Trophoblast cell (in vitro differentiated cells and primary cell): ENCODE measurements at regions not wholly inside any gene's neighbourhood (a gene's known extent, or its start where the extent isn't known, plus 50 kb on each side); places are given as distances from the start of the nearest gene placed in this dataset.

ENCODE experiments used
- DNase-seq, 2 donors: peaks; one replicate each; pipeline ENCODE4 v3.0.0-alpha.2; 2016
- H2AFZ ChIP-seq: 2 replicates; pipeline ENCODE4 v1.6.1; 2013; ENCODE audit warnings: low read length, moderate library complexity, mild to moderate bottlenecking; ENCODE audit not compliant: insufficient read depth, poor library complexity
- H2AK5ac ChIP-seq: 2 replicates; pipeline ENCODE4 v1.6.1; 2013; ENCODE audit warnings: mild to moderate bottlenecking, low read length
- H2BK120ac ChIP-seq: 2 replicates; pipeline ENCODE4 v1.6.1; 2013; ENCODE audit warnings: low read length, mild to moderate bottlenecking, moderate library complexity; ENCODE audit not compliant: insufficient read depth, poor library complexity
- H2BK12ac ChIP-seq: 2 replicates; pipeline ENCODE4 v1.6.1; 2013; ENCODE audit warnings: mild to moderate bottlenecking, low read length, moderate library complexity
- H2BK5ac ChIP-seq: 2 replicates; pipeline ENCODE4 v1.6.1; 2013; ENCODE audit warnings: low read length, low read depth, moderate library complexity, mild to moderate bottlenecking; ENCODE audit not compliant: poor library complexity
- H3K14ac ChIP-seq: 2 replicates; pipeline ENCODE4 v1.6.1; 2013; ENCODE audit warnings: mild to moderate bottlenecking, low read length
- H3K18ac ChIP-seq: 2 replicates; pipeline ENCODE4 v1.6.1; 2013; ENCODE audit warnings: mild to moderate bottlenecking, low read length
- H3K23ac ChIP-seq: 2 replicates; pipeline ENCODE4 v1.6.1; 2013; ENCODE audit warnings: low read length
- H3K27ac ChIP-seq: 2 replicates; pipeline ENCODE4 v1.5.1; 2013; ENCODE audit warnings: low read depth, mild to moderate bottlenecking, inconsistent platforms, low read length, moderate library complexity
- H3K27me3 ChIP-seq: 2 replicates; pipeline ENCODE4 v1.6.1; 2013; ENCODE audit warnings: inconsistent platforms, mild to moderate bottlenecking, low read length, moderate library complexity; ENCODE audit not compliant: insufficient read depth
- H3K36me3 ChIP-seq, 2 experiments: 1 replicate in 1 of 2; 2 replicates in 1 of 2; pipeline ENCODE4 v1.6.1; 2013; ENCODE audit warnings: low read length in 2 of 2, mild to moderate bottlenecking in 2 of 2, moderate library complexity in 1 of 2; ENCODE audit not compliant: insufficient read depth in 2 of 2, control insufficient read depth in 1 of 2
- H3K4ac ChIP-seq: 2 replicates; pipeline ENCODE4 v1.6.1; 2013; ENCODE audit warnings: low read depth, mild to moderate bottlenecking, low read length, moderate library complexity
- H3K4me1 ChIP-seq, 2 experiments: 1 replicate in 1 of 2; 2 replicates in 1 of 2; pipeline ENCODE4 v1.6.1; 2013; ENCODE audit warnings: low read length in 2 of 2, mild to moderate bottlenecking in 2 of 2, moderate library complexity in 1 of 2; ENCODE audit not compliant: insufficient read depth in 2 of 2, control insufficient read depth in 1 of 2
- H3K4me2 ChIP-seq: 2 replicates; pipeline ENCODE4 v1.6.1; 2013; ENCODE audit warnings: inconsistent platforms, mild to moderate bottlenecking, low read length, moderate library complexity
- H3K4me3 ChIP-seq: 2 replicates; pipeline ENCODE4 v1.5.1; 2013; ENCODE audit warnings: mild to moderate bottlenecking, low read depth, low read length, inconsistent platforms
- H3K79me1 ChIP-seq: one replicate; pipeline ENCODE4 v1.6.1; 2013; ENCODE audit warnings: low read length
- H3K79me2 ChIP-seq: 2 replicates; pipeline ENCODE4 v1.6.1; 2013; ENCODE audit warnings: low read length, mild to moderate bottlenecking; ENCODE audit not compliant: control insufficient read depth, insufficient read depth, poor library complexity
- H3K9ac ChIP-seq: 2 replicates; pipeline ENCODE4 v1.6.1; 2013; ENCODE audit warnings: mild to moderate bottlenecking, low read length
- H3K9me3 ChIP-seq: 2 replicates; pipeline ENCODE4 v1.6.1; 2013; ENCODE audit warnings: low read depth, mild to moderate bottlenecking, control low read depth, inconsistent platforms, low read length; ENCODE audit not compliant: insufficient read depth
- H4K12ac ChIP-seq: 2 replicates; pipeline ENCODE4 v1.6.1; 2013; ENCODE audit warnings: low read depth, mild to moderate bottlenecking, low read length, moderate library complexity
- H4K8ac ChIP-seq: 2 replicates; pipeline ENCODE4 v1.6.1; 2013; ENCODE audit warnings: low read depth, mild to moderate bottlenecking, low read length, moderate library complexity
- H4K91ac ChIP-seq: one replicate; pipeline ENCODE4 v1.6.1; 2013; ENCODE audit warnings: low read depth, mild to moderate bottlenecking, low read length, moderate library complexity
- WGBS: extraction: QIAGEN DNeasy Blood & Tissue Kit; methylation state at CpG from one replicate; pipeline ENCODE4 v1.1.7; 2013; ENCODE audit warnings: missing lambda C conversion rate; ENCODE audit not compliant: insufficient read length, insufficient coverage; ENCODE audit errors: extremely low coverage; 5-methylcytosine and 5-hydroxymethylcytosine counted together

GRCh38 chr3:26807272-26807671 is 184.7 kb downstream of the LRRC3B start:
- no peak overlapping the region for H4K12ac ChIP-seq
- no peaks in the 10 kb centered on the region for H3K79me2 ChIP-seq
- H3K27ac ChIP-seq, result no peak overlapping the region
- no peak overlapping the region for H4K8ac ChIP-seq
- H3K14ac ChIP-seq, result no peak overlapping the region
- no peak overlapping the region for H3K4me3 ChIP-seq
- H2BK12ac ChIP-seq, result no peak overlapping the region
- no peak overlapping the region for H3K18ac ChIP-seq
- H2AFZ ChIP-seq, result no peak overlapping the region
- no peak overlapping the region for H3K4me2 ChIP-seq
- no peaks in the 10 kb centered on the region for H3K9me3 ChIP-seq
- H3K27me3 ChIP-seq, result no peaks in the 10 kb centered on the region
- H3K36me3 ChIP-seq, result no peaks in the 10 kb centered on the region
- H3K79me1 ChIP-seq, result no peaks in the 10 kb centered on the region
- no peak overlapping the region for H3K23ac ChIP-seq
- no peak overlapping the region for H3K9ac ChIP-seq
- H4K91ac ChIP-seq, result no peak overlapping the region
- H2AK5ac ChIP-seq, result no peak overlapping the region
- DNase-seq, result no peak
- no peak overlapping the region for H2BK120ac ChIP-seq
- H3K4ac ChIP-seq, result no peak overlapping the region
- no peaks in the 10 kb centered on the region for H3K4me1 ChIP-seq
- WGBS, result no CpG with 5 or more reads among the region's 1 CpG
- H2BK5ac ChIP-seq, result no peak overlapping the region

GRCh38 chr3:26825454-26825853 is 202.9 kb downstream of the LRRC3B start:
- Histone ChIP-seq H2AFZ (no peak overlapping the region), H2BK12ac (no peak overlapping the region), H3K27ac (no peak overlapping the region), H3K79me1 (no peaks in the 10 kb centered on the region), H2BK5ac (no peak overlapping the region), H3K27me3 (no peaks in the 10 kb centered on the region), H3K4me1 (no peaks in the 10 kb centered on the region), H3K36me3 (no peaks in the 10 kb centered on the region), H4K12ac (no peak overlapping the region), H3K14ac (no peak overlapping the region), H4K91ac (no peak overlapping the region), H3K9ac (no peak overlapping the region), H4K8ac (no peak overlapping the region), H3K9me3 (peaks cover 11% of the 10 kb centered on the region), H3K23ac (no peak overlapping the region), H3K4me3 (no peak overlapping the region), H3K4ac (no peak overlapping the region), H3K4me2 (no peak overlapping the region), H3K18ac (no peak overlapping the region), H2AK5ac (no peak overlapping the region), H2BK120ac (no peak overlapping the region), H3K79me2 (no peaks in the 10 kb centered on the region)
- no peak for DNase-seq
- no CpG with 5 or more reads among the region's 2 CpGs for WGBS

GRCh38 chr3:26827169-26827568 is 204.6 kb downstream of the LRRC3B start:
- H2BK5ac ChIP-seq, result no peak overlapping the region
- no peak overlapping the region for H2AFZ ChIP-seq
- no peak overlapping the region for H3K9ac ChIP-seq
- no peak overlapping the region for H2BK12ac ChIP-seq
- H3K36me3 ChIP-seq, result no peaks in the 10 kb centered on the region
- no peak overlapping the region for H2AK5ac ChIP-seq
- no peak for DNase-seq
- H3K14ac ChIP-seq, result no peak overlapping the region
- H3K23ac ChIP-seq, result no peak overlapping the region
- H3K4ac ChIP-seq, result no peak overlapping the region
- no peak overlapping the region for H3K18ac ChIP-seq
- H3K79me2 ChIP-seq, result no peaks in the 10 kb centered on the region
- no peak overlapping the region for H4K91ac ChIP-seq
- no peak overlapping the region for H4K12ac ChIP-seq
- H3K27me3 ChIP-seq, result no peaks in the 10 kb centered on the region
- H3K4me1 ChIP-seq, result no peaks in the 10 kb centered on the region
- H3K4me2 ChIP-seq, result no peak overlapping the region
- no CpG with 5 or more reads among the region's 1 CpG for WGBS
- H3K9me3 ChIP-seq, result peaks cover 11% of the 10 kb centered on the region
- H3K27ac ChIP-seq, result no peak overlapping the region
- H2BK120ac ChIP-seq, result no peak overlapping the region
- H3K4me3 ChIP-seq, result no peak overlapping the region
- H3K79me1 ChIP-seq, result no peaks in the 10 kb centered on the region
- H4K8ac ChIP-seq, result no peak overlapping the region

- no peak overlapping the region for H2BK12ac ChIP-seq
- no peak overlapping the region for H3K23ac ChIP-seq
- no peak overlapping the region for H2BK120ac ChIP-seq
- no peak overlapping the region for H3K9ac ChIP-seq
- H2AFZ ChIP-seq, result no peak overlapping the region
- no peaks in the 10 kb centered on the region for H3K27me3 ChIP-seq
- no peaks in the 10 kb centered on the region for H3K79me1 ChIP-seq
- no peak overlapping the region for H4K8ac ChIP-seq
- H3K4me2 ChIP-seq, result no peak overlapping the region
- no peak overlapping the region for H3K18ac ChIP-seq
- DNase-seq, result no peak
- H4K12ac ChIP-seq, result no peak overlapping the region
- H2AK5ac ChIP-seq, result no peak overlapping the region
- WGBS, result no CpG with 5 or more reads among the region's 4 CpGs
- no peak overlapping the region for H3K14ac ChIP-seq
- no peak overlapping the region for H3K4ac ChIP-seq
- H3K4me3 ChIP-seq, result no peak overlapping the region
- H3K79me2 ChIP-seq, result no peaks in the 10 kb centered on the region
- H3K9me3 ChIP-seq, result no peaks in the 10 kb centered on the region
- no peaks in the 10 kb centered on the region for H3K4me1 ChIP-seq
- H3K27ac ChIP-seq, result no peak overlapping the region
- no peak overlapping the region for H2BK5ac ChIP-seq
- H4K91ac ChIP-seq, result no peak overlapping the region
- no peaks in the 10 kb centered on the region for H3K36me3 ChIP-seq
Measured at GRCh38 chr3:26838026-26838425, 215.5 kb downstream of the LRRC3B start.
